GM19395 (cell line): ENCODE measurements at regions not wholly inside any gene's neighbourhood (a gene's known extent, or its start where the extent isn't known, plus 50 kb on each side); places are given as distances from the start of the nearest gene placed in this dataset.
"Not testable (repeated sequence)": the region's sequence is repeated elsewhere in the genome, so short reads cannot be mapped to it uniquely, and the experiment has no call there.

Experiments
- ATAC-seq: cut with Tn5 transposase; IDR thresholded peaks from one replicate; pipeline ENCODE4 v1.9.1; 2021; ENCODE audit warnings: mild to moderate bottlenecking, moderate library complexity; ENCODE audit not compliant: unreplicated experiment

GRCh38 chr2:107740300-107740699 is 86.4 kb upstream of the RGPD4 start:
- no peak for ATAC-seq

- no peak for ATAC-seq
Measured at GRCh38 chr2:107742460-107743027, 84.1 kb upstream of the RGPD4 start.

- no peak for ATAC-seq
Measured at GRCh38 chr2:107743274-107743673, 83.4 kb upstream of the RGPD4 start.

GRCh38 chr2:107745100-107745499 is 81.6 kb upstream of the RGPD4 start:
- no peak for ATAC-seq

GRCh38 chr2:107746552-107747198 is 80.0 kb upstream of the RGPD4 start:
- not testable (repeated sequence) for ATAC-seq

GRCh38 chr2:107747199-107747963 is 79.3 kb upstream of the RGPD4 start:
- not testable (repeated sequence) for ATAC-seq

GRCh38 chr2:107747964-107748583 is 78.6 kb upstream of the RGPD4 start:
- ATAC-seq = no peak

GRCh38 chr2:107751936-107752335 is 74.8 kb upstream of the RGPD4 start:
- no peak for ATAC-seq

- not testable (repeated sequence) for ATAC-seq
Measured at GRCh38 chr2:107753806-107754205, 72.9 kb upstream of the RGPD4 start.

- no peak for ATAC-seq
Measured at GRCh38 chr2:107757223-107757622, 69.5 kb upstream of the RGPD4 start.

- ATAC-seq = no peak
Measured at GRCh38 chr2:107760620-107761364, 65.9 kb upstream of the RGPD4 start.

GRCh38 chr2:107772353-107772752 is 54.3 kb upstream of the RGPD4 start:
- no peak for ATAC-seq

GRCh38 chr2:107775211-107775610 is 51.5 kb upstream of the RGPD4 start:
- no peak for ATAC-seq

- no peak for ATAC-seq
Measured at GRCh38 chr2:107775791-107776190, 50.9 kb upstream of the RGPD4 start.

GRCh38 chr2:107776362-107776761 is 50.3 kb upstream of the RGPD4 start:
- ATAC-seq = no peak
